GM12891 (cell line): ENCODE measurements at regions not wholly inside any gene's neighbourhood (a gene's known extent, or its start where the extent isn't known, plus 50 kb on each side); places are given as distances from the start of the nearest gene placed in this dataset.

Experiments used
- POLR2A ChIP-seq: IDR thresholded peaks from 2 replicates; pipeline ENCODE4 v1.6.1; 2011; ENCODE audit warnings: low read depth, low read length, control low read depth
- POLR2AphosphoS5 ChIP-seq: IDR thresholded peaks from 2 replicates; pipeline ENCODE4 v1.6.1; 2011; ENCODE audit warnings: low read depth, low read length, control low read depth
- POU2F2 ChIP-seq: IDR thresholded peaks from 2 replicates; pipeline ENCODE4 v1.6.1; 2011; ENCODE audit warnings: low read depth, mild to moderate bottlenecking, control low read depth, low read length, moderate library complexity

DNA sequence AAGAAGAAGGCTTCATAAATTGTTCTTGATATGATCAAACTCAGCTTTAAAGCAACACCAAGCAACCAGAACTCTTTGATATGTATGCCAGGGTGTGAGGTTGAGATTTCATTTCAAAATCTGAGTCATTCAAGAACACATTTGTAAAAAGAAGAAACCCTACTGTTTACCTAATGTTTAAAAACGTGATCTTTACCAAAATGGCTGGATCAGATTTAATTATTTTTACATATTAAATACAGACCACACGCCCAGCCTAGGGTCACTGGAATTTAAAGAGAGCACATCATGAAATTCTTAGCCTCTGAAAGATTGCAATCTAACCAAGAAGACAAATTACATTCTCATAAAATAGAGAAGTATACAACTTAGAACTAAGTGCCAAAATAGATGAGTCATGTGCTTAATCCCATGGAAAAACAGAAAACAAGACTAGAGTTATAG, 206.8 kb upstream of the SMLR1 start:
- TF ChIP-seq POLR2A (no peak), POLR2AphosphoS5 (no peak), POU2F2 (no peak)
